ENCODE measurements at regions not wholly inside any gene's neighbourhood (a gene's known extent, or its start where the extent isn't known, plus 50 kb on each side); places are given as distances from the start of the nearest gene placed in this dataset.

- Histone ChIP-seq H3K27ac (no peak overlapping the region), H3K27me3 (no peaks in the 10 kb centered on the region), H3K4me1 (ENCODE audit: low read depth) (no peaks in the 10 kb centered on the region), H3K4me3 (no peak overlapping the region), H3K9me3 (ENCODE audit: low read depth) (no peaks in the 10 kb centered on the region), H3K36me3 (no peaks in the 10 kb centered on the region)
- no peak for TF ChIP-seq CTCF (IDR thresholded peaks at IDR 0.05; ENCODE audit: low read depth, low read length)
- no peak for DNase-seq (ENCODE audit: low read depth in 1 of 2, low spot score in 1 of 2)
These were observed 868.7 kb upstream of the CDH9 start for GRCh38 chr5:27906931-27907601.

- H3K4me1 ChIP-seq (ENCODE audit: low read depth) = no peaks in the 10 kb centered on the region
- H3K9me3 ChIP-seq (ENCODE audit: low read depth) = no peaks in the 10 kb centered on the region
- no peaks in the 10 kb centered on the region for H3K36me3 ChIP-seq
- H3K27me3 ChIP-seq = no peaks in the 10 kb centered on the region
- no peak for TF ChIP-seq CTCF (IDR thresholded peaks at IDR 0.05; ENCODE audit: low read depth, low read length)
- no peak for DNase-seq (ENCODE audit: low read depth in 1 of 2, low spot score in 1 of 2)
- no peak overlapping the region for H3K4me3 ChIP-seq
- no peak overlapping the region for H3K27ac ChIP-seq
These were observed 868.1 kb upstream of the CDH9 start for GRCh38 chr5:27906481-27906880.

- Histone ChIP-seq H3K4me3 (no peak overlapping the region), H3K4me1 (ENCODE audit: low read depth) (no peaks in the 10 kb centered on the region), H3K9me3 (ENCODE audit: low read depth) (no peaks in the 10 kb centered on the region), H3K27ac (no peak overlapping the region), H3K36me3 (no peaks in the 10 kb centered on the region), H3K27me3 (no peaks in the 10 kb centered on the region)
- TF ChIP-seq CTCF (IDR thresholded peaks at IDR 0.05; ENCODE audit: low read depth, low read length) = no peak
- no peak for DNase-seq (ENCODE audit: low read depth in 1 of 2, low spot score in 1 of 2)
These were observed 862.4 kb upstream of the CDH9 start for GRCh38 chr5:27900761-27901160.

- Histone ChIP-seq H3K9me3 (ENCODE audit: low read depth) (no peaks in the 10 kb centered on the region), H3K4me3 (no peak overlapping the region), H3K27me3 (no peaks in the 10 kb centered on the region), H3K27ac (no peak overlapping the region), H3K4me1 (ENCODE audit: low read depth) (no peaks in the 10 kb centered on the region), H3K36me3 (no peaks in the 10 kb centered on the region)
- TF ChIP-seq CTCF (IDR thresholded peaks at IDR 0.05; ENCODE audit: low read depth, low read length) = no peak
- DNase-seq (ENCODE audit: low read depth in 1 of 2, low spot score in 1 of 2) = peak in 1 of 2 donors; percentile 3
These were observed 837.7 kb upstream of the CDH9 start for GRCh38 chr5:27876071-27876470.

GRCh38 chr5:27875148-27875547 is 836.8 kb upstream of the CDH9 start:
- H3K4me1 ChIP-seq (ENCODE audit: low read depth) = no peaks in the 10 kb centered on the region
- no peak overlapping the region for H3K27ac ChIP-seq
- no peak overlapping the region for H3K4me3 ChIP-seq
- H3K27me3 ChIP-seq = no peaks in the 10 kb centered on the region
- H3K9me3 ChIP-seq (ENCODE audit: low read depth) = no peaks in the 10 kb centered on the region
- no peak for TF ChIP-seq CTCF (IDR thresholded peaks at IDR 0.05; ENCODE audit: low read depth, low read length)
- DNase-seq (ENCODE audit: low read depth in 1 of 2, low spot score in 1 of 2) = no peak
- H3K36me3 ChIP-seq = no peaks in the 10 kb centered on the region

Measured in cardiac muscle cell (in vitro differentiated cells and primary cell).